ENCODE measurements at regions not wholly inside any gene's neighbourhood (a gene's known extent, or its start where the extent isn't known, plus 50 kb on each side); places are given as distances from the start of the nearest gene placed in this dataset.

- Histone ChIP-seq H3K27ac (ENCODE audit: low read depth in 1 of 2, low read length in 2 of 2) (no peak overlapping the region), H3K27me3 (ENCODE audit: control insufficient read depth in 2 of 2, insufficient read depth in 2 of 2, low read length in 2 of 2) (no peaks in the 10 kb centered on the region), H2AFZ (ENCODE audit: insufficient read depth, low read depth, low read length, poor library complexity, severe bottlenecking) (no peak overlapping the region), H3K9ac (ENCODE audit: insufficient read depth, low read length, poor library complexity, severe bottlenecking) (no peak overlapping the region), H3K4me3 (replicated peaks in 1 of 3; ENCODE audit: low read depth in 2 of 3, low read length in 3 of 3) (no peak overlapping the region), H3K4me2 (replicated peaks; ENCODE audit: extremely low read depth, low read length, poor library complexity, severe bottlenecking) (no peak overlapping the region), H3K4me1 (ENCODE audit: control insufficient read depth in 1 of 2, insufficient read depth in 2 of 2, low read length in 2 of 2) (no peaks in the 10 kb centered on the region), H3K9me3 (replicated peaks in 1 of 2; ENCODE audit: control insufficient read depth in 1 of 2, insufficient read depth in 1 of 2, low read length in 2 of 2) (no peaks in the 10 kb centered on the region), H3K36me3 (replicated peaks in 1 of 2; ENCODE audit: control insufficient read depth in 1 of 2, insufficient read depth in 2 of 2, low read length in 2 of 2) (no peaks in the 10 kb centered on the region), H4K20me1 (ENCODE audit: insufficient read depth, low read length) (no peaks in the 10 kb centered on the region), H3K79me2 (ENCODE audit: insufficient read depth, low read length) (no peaks in the 10 kb centered on the region)
- no peak for DNase-seq
- H3K27ac Mint-ChIP-seq, result no peak overlapping the region
- no peaks in the 10 kb centered on the region for H3K4me1 Mint-ChIP-seq
- no peak for TF ChIP-seq CTCF (IDR thresholded peaks at IDR 0.05)
- no peak overlapping the region for H3K4me3 Mint-ChIP-seq
- intact Hi-C loops (cut with micrococcal nuclease), result no loop called here
- H3K9me3 Mint-ChIP-seq, result peaks cover 0 to 3% (median 0%) of the 10 kb centered on the region in 7 donors
- 100% methylated on average over 1 of the region's 5 CpGs for WGBS (ENCODE audit: insufficient coverage)
- no peaks in the 10 kb centered on the region for H3K27me3 Mint-ChIP-seq (ENCODE audit: low read depth in 3 of 3)
- no peaks in the 10 kb centered on the region for H3K36me3 Mint-ChIP-seq
These were observed 125.4 kb downstream of the PSAT1 start for GRCh38 chr9:78422309-78422708.

GRCh38 chr9:78424299-78424698 is 127.4 kb downstream of the PSAT1 start:
- no peaks in the 10 kb centered on the region for H4K20me1 ChIP-seq (ENCODE audit: insufficient read depth, low read length)
- H3K27me3 ChIP-seq (ENCODE audit: control insufficient read depth in 2 of 2, insufficient read depth in 2 of 2, low read length in 2 of 2), result no peaks in the 10 kb centered on the region
- no peak overlapping the region for H3K4me3 Mint-ChIP-seq
- H3K4me2 ChIP-seq (replicated peaks; ENCODE audit: extremely low read depth, low read length, poor library complexity, severe bottlenecking), result no peak overlapping the region
- H3K9ac ChIP-seq (ENCODE audit: insufficient read depth, low read length, poor library complexity, severe bottlenecking), result no peak overlapping the region
- TF ChIP-seq CTCF (IDR thresholded peaks at IDR 0.05), result no peak
- H3K4me1 Mint-ChIP-seq, result no peaks in the 10 kb centered on the region
- no peak overlapping the region for H3K4me3 ChIP-seq (replicated peaks in 1 of 3; ENCODE audit: low read depth in 2 of 3, low read length in 3 of 3)
- no peak overlapping the region for H3K27ac ChIP-seq (ENCODE audit: low read depth in 1 of 2, low read length in 2 of 2)
- no peak for DNase-seq
- no peaks in the 10 kb centered on the region for H3K27me3 Mint-ChIP-seq (ENCODE audit: low read depth in 3 of 3)
- H3K79me2 ChIP-seq (ENCODE audit: insufficient read depth, low read length), result no peaks in the 10 kb centered on the region
- H3K4me1 ChIP-seq (ENCODE audit: control insufficient read depth in 1 of 2, insufficient read depth in 2 of 2, low read length in 2 of 2), result no peaks in the 10 kb centered on the region
- no peaks in the 10 kb centered on the region for H3K36me3 Mint-ChIP-seq
- intact Hi-C loops (cut with micrococcal nuclease), result no loop called here
- H3K9me3 ChIP-seq (replicated peaks in 1 of 2; ENCODE audit: control insufficient read depth in 1 of 2, insufficient read depth in 1 of 2, low read length in 2 of 2), result no peaks in the 10 kb centered on the region
- H3K27ac Mint-ChIP-seq, result no peak overlapping the region
- no peaks in the 10 kb centered on the region for H3K36me3 ChIP-seq (replicated peaks in 1 of 2; ENCODE audit: control insufficient read depth in 1 of 2, insufficient read depth in 2 of 2, low read length in 2 of 2)
- no CpG with 5 or more reads among the region's 3 CpGs for WGBS (ENCODE audit: insufficient coverage)
- peaks cover 2 to 12% (median 8%) of the 10 kb centered on the region in 7 donors for H3K9me3 Mint-ChIP-seq
- no peak overlapping the region for H2AFZ ChIP-seq (ENCODE audit: insufficient read depth, low read depth, low read length, poor library complexity, severe bottlenecking)

All from CD14-positive monocyte (primary cell).